ENCODE measurements at regions not wholly inside any gene's neighbourhood (a gene's known extent, or its start where the extent isn't known, plus 50 kb on each side); places are given as distances from the start of the nearest gene placed in this dataset.

DNA sequence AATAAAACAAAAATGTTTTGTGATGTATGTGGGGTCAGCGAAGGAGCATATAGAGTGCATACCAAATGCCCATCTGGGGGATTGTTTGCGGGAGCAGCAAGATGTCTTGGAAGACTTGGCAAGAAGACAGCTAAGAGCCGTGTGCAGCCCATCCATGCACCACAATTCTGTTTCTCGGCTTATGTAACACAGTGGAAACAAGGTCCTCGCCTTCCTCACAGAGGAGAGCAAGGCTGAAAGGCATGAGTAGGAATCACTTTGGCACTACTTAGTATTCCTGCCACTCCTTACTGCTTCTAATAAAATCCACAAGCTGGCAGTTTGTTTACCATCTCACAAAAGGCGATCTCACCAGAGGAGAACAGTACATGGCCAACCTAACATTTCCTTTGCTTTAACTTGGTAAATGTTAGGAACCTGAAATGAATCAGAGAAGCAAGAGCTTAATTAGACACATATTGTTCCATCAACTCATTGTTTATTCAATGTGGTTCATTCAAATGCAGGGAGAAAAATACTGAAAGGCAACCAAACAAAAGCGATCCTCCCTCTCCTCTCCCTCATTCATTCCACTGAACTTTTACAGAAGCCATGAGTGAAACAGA lies 648.1 kb downstream of the ACTL7B start:
- no peak for DNase-seq (ENCODE audit: low read depth in 2 of 3, low spot score in 1 of 3)

DNA sequence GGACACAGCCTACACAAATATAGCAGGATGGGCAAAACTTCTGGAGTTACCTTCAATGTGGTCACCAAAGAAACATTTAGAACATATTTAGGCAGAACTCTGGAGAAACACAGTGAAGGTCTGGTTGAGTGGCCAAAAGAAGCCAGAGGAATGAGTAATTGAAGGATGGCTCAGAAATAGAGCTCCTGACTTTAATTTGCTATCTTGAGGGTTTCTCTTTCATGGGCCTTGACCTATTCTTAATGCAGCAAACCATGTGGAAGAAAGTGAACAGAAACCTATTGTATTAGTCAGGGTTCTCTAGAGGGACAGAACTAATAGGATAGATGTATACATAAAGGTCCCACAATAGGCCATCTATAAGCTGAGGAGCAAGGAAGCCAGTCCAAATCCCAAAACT lies 650.5 kb downstream of the ACTL7B start:
- no peak for DNase-seq (ENCODE audit: low read depth in 2 of 3, low spot score in 1 of 3)

DNA sequence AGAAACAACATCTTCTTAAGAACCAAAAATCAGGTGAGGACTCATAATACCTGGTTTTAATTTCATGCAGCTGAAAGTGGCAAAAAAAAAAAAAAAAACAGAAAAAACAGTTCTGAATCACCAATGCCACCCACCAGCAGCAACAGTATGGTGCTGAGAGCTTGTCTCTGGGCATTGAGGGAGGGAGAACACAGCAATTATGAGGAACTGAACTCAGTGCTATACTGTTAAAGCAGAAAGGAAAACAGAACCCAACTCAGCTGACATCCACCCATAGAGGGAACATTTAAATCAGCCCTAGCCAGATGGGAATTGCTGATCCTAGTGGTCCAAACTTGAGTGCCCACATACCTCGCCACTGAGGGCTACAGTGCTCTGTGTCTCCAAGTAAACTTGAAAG lies 657.9 kb downstream of the ACTL7B start:
- no peak for DNase-seq (ENCODE audit: low read depth in 2 of 3, low spot score in 1 of 3)

DNA sequence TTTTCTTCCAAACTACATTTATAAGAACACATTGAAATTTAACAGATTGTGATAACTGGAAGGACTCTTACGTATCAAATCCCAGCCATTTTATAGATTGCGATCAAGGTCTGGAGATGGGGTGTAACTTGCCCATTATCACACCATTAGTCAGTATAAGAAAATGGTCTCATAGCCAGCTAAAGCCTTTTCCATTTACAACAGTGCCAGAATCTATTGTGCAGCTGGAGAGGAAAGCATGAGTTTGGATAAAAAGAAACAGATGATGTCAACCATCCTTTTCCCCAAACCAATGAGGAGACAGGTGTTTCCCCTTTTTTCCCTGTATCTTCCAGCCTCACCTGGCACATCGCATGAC lies 658.8 kb downstream of the ACTL7B start:
- no peak for DNase-seq (ENCODE audit: low read depth in 2 of 3, low spot score in 1 of 3)

DNA sequence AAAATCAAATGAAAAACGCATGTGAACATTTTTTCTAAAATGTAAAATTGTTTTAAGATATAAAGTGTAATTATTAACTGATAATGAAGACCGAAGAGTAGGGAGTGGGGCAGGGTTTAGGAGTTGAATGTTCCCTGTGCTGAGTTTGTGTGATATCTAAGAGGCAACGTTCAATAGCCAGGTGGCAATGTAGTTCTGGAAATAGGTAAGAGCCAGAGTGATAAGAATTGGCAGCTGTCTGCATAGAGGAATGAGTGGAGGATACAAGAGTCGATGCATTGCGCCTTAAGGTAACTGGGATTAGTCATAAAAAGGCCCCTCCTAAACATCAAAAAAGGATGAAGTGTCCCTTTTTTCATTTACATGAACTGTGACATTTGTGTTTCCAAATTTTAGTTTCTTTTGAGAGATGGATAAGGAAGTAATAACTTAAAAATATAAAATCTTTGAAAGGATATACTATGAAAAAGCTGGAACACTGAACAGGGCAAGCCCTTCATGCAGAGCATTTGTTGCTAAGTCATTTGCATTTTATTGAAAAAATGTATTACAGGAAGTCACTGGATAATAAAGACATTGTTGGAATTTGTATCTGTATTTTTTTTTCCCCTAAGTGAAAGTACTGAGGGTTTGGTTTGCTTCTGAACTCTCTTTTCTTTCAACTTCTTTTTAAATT lies 659.3 kb downstream of the ACTL7B start:
- DNase-seq (ENCODE audit: low read depth in 2 of 3, low spot score in 1 of 3) = no peak

DNA sequence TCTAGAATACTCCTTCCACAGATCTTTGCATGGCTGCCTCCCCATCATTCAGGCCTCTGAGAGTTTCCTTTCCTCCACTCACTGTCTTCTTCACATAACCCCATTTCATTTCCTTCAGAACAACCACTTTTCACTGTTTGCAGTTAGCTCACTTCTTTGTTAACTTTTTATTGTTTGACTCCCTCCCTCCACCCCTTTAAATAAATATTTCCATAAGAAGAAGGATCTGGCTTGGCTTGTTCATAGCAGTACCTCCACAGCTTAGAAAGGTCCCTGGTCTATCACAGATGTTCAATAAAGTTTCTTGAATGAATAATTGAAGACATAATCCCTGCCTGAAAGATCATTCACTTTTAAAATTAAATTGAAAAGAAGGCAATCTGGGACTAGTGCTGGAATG lies 661.6 kb downstream of the ACTL7B start:
- no peak for DNase-seq (ENCODE audit: low read depth in 2 of 3, low spot score in 1 of 3)

DNA sequence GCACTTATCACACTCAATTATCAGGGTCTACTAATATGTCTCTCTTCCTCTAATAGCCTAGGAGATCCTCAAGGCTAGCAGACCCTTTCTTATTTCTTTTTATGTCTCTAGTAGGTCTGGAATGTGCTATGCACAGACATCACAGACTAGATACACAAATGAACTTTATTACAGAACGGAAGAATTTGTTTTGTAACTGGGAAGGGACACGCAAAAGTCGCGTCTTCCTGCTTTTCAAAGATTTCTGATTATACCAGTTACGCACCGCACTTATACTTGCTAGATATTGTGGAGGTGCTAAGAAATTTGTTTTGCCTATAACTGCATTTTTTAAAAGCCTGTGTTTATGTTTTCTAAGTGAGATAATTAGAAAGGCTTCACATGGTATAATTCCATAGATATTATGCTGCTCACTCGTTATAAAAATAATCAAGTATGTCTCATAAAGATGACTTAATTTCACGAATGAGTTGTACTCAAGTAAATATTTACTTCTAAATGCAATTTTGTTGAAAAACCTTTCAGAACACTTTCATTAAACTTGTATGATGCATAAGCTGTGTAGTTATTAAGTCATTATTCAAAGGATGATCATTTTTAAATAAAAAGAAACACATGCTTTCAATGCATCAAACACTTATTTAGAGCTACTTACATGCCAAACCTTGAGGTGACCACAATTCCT lies 662.6 kb downstream of the ACTL7B start:
- no peak for DNase-seq (ENCODE audit: low read depth in 2 of 3, low spot score in 1 of 3)

DNA sequence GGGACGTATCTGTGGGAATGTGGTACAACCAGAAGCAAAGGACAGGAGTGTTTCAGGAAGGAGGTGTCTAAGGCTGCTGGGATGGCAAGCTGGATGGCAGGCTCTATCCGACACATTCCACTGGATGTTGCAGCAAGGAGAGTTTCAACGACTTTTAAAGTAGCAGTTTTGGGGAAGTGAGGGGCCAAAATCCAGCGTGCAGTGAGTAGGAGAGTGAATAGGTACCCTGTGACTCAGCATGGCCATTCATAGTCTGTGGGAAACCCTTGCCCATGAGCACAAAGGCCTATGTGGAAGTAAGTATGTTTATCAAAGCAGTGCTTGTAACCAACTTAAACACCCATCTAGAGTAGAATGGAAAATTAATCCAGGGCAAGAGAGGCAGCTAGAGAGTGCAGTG lies 664.7 kb downstream of the ACTL7B start:
- DNase-seq (ENCODE audit: low read depth in 2 of 3, low spot score in 1 of 3) = no peak

DNA sequence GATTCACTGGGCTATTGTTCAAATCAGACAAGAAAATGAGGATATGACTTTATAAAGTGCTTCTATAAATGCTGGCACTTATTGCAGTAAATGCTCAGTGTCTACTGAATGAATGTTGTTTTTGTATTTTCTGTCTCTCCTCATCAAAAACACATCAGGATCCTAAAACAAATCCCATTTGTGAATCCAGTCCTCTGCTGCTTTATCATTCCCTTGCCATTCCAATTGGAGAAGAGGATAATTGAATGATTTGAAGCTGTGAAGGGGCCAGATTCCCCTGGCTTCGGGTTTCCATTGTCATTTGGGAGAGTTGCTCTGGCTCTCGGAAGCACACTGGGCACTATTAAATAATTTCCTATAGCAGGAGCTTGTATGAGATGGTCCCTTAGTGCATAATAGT lies 666.8 kb downstream of the ACTL7B start:
- no peak for DNase-seq (ENCODE audit: low read depth in 2 of 3, low spot score in 1 of 3)

DNA sequence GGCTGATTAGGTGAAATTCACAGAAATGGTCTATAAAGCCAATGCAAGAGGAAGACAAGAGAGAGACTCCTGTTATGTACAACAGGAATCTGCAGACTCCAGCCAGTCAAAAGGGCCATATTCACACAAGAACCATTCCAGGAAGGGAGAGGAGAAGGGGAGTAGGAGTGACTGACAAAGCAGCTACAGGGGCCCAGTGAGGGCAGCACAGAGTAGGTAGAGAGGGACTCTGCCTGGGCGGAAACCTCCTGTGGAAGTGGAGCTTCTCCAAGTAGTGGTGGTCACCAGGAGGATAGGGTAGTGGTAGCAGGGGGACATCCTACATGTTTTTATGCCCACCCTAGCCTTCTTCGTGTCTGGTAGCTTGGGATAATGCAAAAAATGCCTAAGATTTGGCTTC lies 667.3 kb downstream of the ACTL7B start:
- no peak for DNase-seq (ENCODE audit: low read depth in 2 of 3, low spot score in 1 of 3)

DNA sequence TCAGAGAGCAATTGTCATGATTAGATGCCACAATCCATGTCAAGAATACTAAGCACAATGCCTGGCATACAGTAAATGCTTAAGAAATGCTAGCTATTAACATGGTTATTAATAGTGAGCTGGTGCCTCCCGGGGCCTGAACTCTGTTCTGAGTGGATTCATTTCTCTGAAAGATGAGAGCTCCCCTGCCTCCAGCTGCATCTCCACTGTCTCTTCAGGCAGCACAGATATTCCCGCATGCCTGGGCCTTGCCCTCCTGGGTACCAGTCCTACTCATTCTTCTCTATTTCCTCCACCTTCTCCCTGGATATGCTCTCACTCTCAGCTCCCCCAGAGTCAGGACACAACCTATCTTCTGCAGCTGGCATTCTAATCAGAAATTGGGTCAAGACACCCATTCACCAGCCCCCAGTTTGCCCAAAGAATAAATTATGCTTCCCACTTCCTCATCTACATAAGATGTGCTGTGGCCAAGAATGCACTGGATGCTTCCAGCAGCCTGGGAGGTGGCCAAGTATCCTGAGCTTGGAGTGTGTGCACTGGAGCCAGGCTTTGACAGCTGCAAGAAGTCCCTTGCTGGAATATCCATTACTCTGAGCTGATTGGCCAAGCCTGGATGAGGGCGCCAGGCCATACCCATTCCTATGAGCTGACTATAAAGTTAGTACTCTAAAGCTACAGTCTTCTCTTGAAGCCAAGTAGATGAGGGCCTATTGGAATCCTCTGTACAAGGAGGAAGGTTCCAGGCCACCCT lies 669.0 kb downstream of the ACTL7B start:
- no peak for DNase-seq (ENCODE audit: low read depth in 2 of 3, low spot score in 1 of 3)

DNA sequence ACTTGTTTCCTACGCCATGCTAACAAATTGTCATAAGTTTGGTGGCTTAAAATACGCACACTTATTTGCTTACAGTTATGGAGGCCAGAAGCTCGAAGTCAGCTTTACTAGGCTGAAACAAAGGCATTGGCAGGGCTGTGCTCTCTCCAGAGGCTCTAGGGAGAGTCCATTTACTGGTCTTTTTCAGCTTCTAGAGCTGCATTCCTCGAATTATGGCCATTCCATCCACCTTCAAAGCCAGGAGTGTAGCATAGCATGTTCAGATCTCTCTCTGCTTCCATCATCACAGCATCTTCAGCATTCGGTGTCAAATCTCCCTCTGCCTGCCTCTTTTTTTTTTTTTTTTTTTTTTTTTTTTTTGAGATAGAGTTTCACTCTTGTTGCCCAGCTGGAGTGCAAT lies 670.2 kb downstream of the ACTL7B start:
- DNase-seq (ENCODE audit: low read depth in 2 of 3, low spot score in 1 of 3) = no peak

DNA sequence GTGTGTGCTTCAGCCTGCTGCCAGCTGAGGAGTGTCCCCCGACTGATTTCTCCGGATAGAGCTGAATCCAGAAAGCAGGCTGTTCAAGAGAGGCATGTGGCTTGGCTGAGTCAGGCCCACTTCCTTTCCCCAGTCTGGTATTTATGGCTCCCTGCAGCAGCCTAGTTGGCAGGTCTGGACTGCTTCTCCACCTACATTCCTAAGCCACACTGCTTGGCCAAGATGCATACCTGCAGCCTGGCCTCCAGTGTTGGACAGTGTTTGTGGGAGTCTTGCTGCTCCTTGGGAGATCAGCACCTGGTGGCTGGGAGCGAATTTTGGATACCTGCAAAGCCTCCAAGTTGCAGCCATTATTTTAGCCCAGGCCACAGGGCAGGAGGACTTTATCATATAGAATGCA lies 670.8 kb downstream of the ACTL7B start:
- no peak for DNase-seq (ENCODE audit: low read depth in 2 of 3, low spot score in 1 of 3)

DNA sequence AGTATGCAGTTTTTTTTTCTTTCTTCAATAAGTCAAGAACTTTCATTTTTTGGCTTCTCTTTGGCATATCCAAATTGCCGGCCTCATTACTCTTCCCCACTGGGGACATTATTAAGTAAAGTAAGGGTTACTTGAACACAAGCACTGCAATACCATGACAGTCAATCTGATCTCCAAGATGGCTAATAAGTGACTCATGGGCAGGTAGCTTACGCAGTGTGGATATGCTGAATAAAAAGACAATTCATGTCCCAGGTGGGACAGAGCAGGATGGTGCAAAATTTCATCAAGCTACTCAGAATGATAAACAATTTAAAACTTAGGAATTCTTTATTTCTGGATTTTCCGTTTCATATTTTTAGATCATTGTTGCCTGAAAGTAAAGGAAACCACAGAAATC lies 671.8 kb downstream of the ACTL7B start:
- no peak for DNase-seq (ENCODE audit: low read depth in 2 of 3, low spot score in 1 of 3)

DNA sequence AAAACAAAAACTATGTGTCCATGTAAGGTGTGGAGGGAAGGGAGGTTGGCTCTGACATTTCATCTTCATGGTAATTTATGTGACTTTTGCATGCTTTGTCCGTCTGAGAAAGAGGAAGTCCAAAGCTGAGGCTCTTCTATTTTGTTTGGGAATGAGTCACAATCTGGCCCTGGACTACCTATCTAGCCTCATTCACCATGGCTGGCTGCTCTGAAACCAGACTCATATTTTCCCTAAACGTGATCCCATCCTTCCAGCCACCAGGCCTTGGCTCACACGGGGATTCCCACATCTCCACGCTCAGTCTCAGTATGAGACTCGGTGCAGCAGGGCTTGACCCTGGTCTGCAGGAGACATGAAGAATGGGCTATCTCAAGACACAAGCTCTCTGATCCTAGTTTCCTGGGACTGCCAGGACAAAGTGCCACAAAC lies 672.8 kb downstream of the ACTL7B start:
- no peak for DNase-seq (ENCODE audit: low read depth in 2 of 3, low spot score in 1 of 3)

DNA sequence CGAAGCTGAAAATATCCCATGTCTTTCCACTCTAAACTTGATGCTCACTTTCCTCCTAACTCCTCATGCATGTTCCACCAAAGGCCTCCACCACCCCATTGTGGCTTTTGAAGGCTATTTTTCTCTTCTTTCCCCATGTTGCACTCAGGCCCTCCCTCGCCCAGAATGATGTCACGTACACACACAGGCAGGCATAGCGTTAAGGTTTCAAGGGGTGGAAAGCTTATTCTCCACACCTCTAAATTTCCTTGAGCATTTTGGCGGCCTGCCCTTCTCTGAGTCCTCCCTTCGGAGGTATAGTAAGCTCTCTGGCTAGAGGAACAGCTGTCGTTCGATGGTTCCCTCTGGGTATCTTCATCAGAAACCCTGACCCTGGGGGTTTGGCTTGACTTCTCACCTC lies 673.5 kb downstream of the ACTL7B start:
- DNase-seq (ENCODE audit: low read depth in 2 of 3, low spot score in 1 of 3) = no peak

DNA sequence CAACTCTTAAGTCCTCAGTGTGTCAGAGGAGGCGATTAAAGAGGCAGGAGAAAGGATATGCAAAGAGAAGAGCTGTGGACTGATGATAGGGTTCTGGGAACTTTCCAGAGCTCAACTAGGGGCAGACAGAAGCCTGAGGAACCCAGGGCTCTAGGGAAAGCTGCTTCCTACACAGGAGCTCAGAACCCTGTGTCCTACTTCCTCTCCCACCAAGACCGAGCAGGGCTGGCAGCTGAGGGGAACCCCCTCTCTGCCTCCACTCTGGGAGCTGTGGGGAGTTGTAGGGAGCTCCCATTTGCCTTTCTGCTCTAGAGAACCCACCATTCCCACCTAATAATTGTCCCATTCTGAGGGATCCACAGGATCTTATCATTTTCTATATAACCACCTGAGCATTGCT lies 674.3 kb downstream of the ACTL7B start:
- DNase-seq (ENCODE audit: low read depth in 2 of 3, low spot score in 1 of 3) = no peak

DNA sequence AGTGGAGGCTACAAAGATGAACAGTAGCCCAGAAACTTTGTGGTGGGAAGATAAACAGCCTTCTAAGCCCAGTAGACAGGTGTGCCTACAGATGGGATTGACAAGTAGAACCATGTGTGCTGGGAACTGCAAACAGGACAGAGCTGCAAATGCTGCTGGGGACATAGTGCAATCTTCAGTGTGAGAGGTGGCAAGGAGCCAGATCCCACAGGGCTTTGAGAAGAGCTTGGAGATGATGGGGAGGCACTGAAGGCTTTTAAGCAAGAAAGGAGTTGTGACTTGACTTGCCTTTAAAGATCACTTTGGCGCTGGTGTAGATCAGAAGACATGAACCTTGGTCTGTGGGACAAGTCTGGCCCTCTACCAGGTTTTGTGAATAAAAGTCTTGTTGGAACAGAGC lies 675.2 kb downstream of the ACTL7B start:
- no peak for DNase-seq (ENCODE audit: low read depth in 2 of 3, low spot score in 1 of 3)

DNA sequence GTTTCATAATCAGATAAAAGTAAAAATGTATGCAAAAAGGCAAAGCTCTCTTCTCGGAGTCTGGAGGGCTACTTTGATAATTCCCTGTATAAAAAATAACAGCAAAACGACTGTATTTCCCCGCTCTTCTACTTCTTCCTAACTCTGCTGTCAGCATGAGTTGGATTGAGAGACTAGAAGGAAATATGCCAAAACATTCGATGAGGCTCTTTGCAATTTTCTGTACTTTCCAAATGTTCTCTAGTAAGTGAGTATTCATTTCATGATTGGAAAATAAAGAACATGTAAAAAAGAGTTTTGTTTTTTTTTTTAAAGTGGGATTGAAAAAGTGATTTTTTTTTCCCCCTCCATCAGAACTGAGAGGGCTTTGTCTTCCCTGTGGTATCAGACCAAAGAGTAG lies 677.5 kb downstream of the ACTL7B start:
- no peak for DNase-seq (ENCODE audit: low read depth in 2 of 3, low spot score in 1 of 3)

DNA sequence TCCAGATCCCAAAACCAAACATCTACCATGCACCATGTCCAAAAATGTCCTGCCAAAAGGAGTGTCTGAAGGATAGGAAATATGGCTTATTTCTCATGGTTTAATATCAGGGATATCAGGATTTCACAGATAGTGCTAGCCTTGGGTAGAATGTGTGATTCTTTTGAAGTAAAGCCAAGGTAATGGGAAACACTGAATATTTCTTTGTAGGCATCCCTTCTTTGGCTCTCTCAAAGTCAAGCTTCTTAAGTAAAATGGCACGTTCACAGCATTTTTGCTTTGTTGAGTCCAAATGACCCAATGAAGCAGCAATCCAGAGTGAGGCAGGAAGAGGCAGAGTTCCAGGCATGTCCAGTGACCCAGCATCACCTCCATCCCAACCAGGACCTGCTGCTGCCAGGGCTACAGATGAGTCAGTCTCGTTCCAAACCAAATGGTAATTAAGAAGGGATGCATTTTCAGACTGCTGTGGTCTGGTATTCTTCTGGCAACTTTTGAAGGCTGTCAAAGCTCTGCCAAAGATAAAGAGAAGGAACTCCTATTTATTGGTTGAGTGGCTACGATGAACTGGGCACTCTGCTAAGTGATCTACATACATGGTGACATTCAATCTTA lies 678.8 kb upstream of the KLF4 start:
- DNase-seq (ENCODE audit: low read depth in 2 of 3, low spot score in 1 of 3) = no peak

DNA sequence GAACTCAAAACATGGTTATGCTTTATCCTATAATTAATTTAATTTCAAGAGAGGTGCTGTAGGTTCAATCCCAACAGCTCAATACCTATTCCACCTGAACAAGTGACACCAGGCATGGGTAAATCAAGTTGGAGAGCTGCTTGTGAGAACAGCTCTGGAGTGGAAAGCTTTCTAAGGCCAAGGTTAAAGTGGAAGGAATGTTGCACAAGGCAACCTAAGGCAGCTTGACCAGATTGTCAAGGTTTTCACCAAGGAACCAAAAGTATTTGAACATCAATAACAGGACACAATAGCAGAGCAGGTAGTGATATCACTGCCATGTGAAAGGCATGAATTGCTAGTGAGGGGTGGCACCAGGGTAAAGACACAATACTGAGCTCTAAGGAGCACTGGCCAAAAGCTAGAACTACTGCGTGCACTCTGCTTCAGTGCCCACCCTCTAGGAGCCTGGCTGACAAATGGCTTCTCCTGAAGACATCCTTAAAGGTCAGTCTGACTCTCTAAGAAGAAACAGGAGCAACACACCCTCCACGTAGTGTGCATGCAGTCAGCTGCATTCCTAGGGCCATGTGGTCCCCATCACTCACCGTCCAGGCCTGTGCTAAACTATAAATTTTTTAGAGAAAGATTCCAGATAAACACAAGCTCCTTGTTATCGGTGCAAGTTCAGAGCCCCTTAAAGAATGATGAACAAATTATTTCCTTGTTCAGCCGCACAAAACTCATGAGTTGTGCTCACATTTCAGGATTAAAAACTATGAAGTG lies 677.7 kb upstream of the KLF4 start:
- no peak for DNase-seq (ENCODE audit: low read depth in 2 of 3, low spot score in 1 of 3)

All from stimulated activated CD4-positive, alpha-beta T cell treated with anti-CD3 and anti-CD28 coated beads, Interleukin-12 subunit alpha, Interleukin-12 subunit beta, amount 100 ng/mL, for 48 hours (primary cell).